GM12892 (cell line): ENCODE measurements at regions not wholly inside any gene's neighbourhood (a gene's known extent, or its start where the extent isn't known, plus 50 kb on each side); places are given as distances from the start of the nearest gene placed in this dataset.

Experiments
- DNase-seq: peaks from one replicate; pipeline ENCODE4 v3.0.0; 2011; ENCODE audit not compliant: insufficient read length
- FAIRE-seq: peaks from 2 replicates; lab custom pipeline; 2011; peaks lifted over from hg19 to GRCh38; lab: Jason Lieb, UNC
- POLR2A ChIP-seq: IDR thresholded peaks from 2 replicates; pipeline ENCODE4 v1.6.1; 2011; ENCODE audit warnings: low read depth, low read length, control low read depth
- POLR2AphosphoS5 ChIP-seq: IDR thresholded peaks from 2 replicates; pipeline ENCODE4 v1.6.1; 2011; ENCODE audit warnings: low read depth, low read length, control low read depth
- TAF1 ChIP-seq: IDR thresholded peaks from 2 replicates; pipeline ENCODE4 v1.6.1; 2011; ENCODE audit warnings: low read depth, mild to moderate bottlenecking, control low read depth, low read length, borderline replicate concordance

- no peak for DNase-seq
- FAIRE-seq = no peak
- TF ChIP-seq POLR2A (no peak), POLR2AphosphoS5 (no peak), TAF1 (no peak)
Observed at GRCh38 chr2:136468799-136469369, 296.5 kb upstream of the THSD7B start.

DNA sequence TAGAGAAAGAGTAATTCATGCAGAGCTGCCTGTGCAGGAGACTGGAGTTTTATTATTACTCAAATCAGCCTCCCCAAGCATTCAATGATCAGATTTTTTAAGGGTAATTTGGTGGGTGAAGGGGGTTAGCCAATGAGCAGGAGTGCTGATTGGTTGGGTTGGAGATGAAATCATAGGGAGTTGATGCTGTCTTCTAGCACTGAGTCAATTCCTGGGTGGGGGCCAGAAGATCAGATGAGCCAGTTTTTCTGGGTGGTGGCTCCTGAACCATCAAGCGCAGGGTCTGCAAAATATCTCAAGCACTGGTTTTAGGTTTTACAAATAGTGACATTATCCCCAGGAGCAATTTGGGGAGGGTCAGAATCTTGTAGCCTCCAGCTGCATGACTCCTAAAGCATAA, 312.8 kb upstream of the THSD7B start:
- FAIRE-seq (no peak), DNase-seq (no peak)
- TF ChIP-seq POLR2A (no peak), POLR2AphosphoS5 (no peak), TAF1 (no peak)

- DNase-seq (no peak), FAIRE-seq (no peak)
- TF ChIP-seq TAF1 (no peak), POLR2AphosphoS5 (no peak), POLR2A (no peak)
Observed at GRCh38 chr2:136448986-136449780, 316.2 kb upstream of the THSD7B start.

DNA sequence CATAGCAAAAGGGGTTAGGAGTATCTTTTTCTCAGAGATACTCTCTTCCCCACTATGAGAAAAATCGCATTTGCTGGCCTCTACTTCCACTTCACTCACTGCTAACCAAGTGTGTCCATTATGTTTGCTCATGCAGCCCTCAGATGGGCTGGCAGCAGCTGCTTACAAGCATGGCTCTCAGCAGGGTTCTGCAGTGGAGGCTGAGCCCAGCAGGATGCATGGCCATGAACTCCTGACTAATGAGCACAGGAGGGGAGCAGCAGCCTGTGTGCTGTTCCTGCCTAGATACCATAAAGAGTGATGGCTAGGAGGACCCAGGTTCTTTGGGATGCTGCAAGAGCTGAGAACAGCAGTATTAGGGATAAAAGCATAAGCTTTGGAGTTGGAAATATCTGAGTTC, 316.9 kb upstream of the THSD7B start:
- TF ChIP-seq TAF1 (no peak), POLR2AphosphoS5 (no peak), POLR2A (no peak)
- FAIRE-seq = no peak
- no peak for DNase-seq

- no peak for DNase-seq
- TF ChIP-seq TAF1 = no peak
- no peak for TF ChIP-seq POLR2A
- no peak for TF ChIP-seq POLR2AphosphoS5
- FAIRE-seq = no peak
Observed at GRCh38 chr2:136444323-136444722, 321.0 kb upstream of the THSD7B start.

DNA sequence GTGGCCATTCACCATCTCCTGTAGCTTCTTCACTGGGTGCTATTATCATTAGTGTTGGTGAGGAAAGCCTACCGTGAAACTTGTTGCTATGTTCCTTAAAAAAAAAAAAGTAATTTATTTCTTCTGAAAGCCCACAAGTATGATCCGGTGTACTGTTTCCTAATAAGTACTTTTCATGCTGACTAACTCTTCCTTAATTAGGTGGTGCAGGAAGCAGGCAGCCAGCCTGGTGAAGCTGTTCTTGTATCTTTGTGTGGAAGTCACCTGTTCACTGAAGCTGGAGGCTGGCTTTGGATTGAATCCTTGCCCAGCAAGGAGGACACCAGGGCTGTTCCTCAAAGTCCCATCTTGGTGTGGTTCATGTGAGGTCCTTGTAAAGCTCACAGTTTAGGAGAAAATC, 321.7 kb upstream of the THSD7B start:
- DNase-seq (no peak), FAIRE-seq (no peak)
- TF ChIP-seq TAF1 = no peak
- no peak for TF ChIP-seq POLR2AphosphoS5
- no peak for TF ChIP-seq POLR2A

DNA sequence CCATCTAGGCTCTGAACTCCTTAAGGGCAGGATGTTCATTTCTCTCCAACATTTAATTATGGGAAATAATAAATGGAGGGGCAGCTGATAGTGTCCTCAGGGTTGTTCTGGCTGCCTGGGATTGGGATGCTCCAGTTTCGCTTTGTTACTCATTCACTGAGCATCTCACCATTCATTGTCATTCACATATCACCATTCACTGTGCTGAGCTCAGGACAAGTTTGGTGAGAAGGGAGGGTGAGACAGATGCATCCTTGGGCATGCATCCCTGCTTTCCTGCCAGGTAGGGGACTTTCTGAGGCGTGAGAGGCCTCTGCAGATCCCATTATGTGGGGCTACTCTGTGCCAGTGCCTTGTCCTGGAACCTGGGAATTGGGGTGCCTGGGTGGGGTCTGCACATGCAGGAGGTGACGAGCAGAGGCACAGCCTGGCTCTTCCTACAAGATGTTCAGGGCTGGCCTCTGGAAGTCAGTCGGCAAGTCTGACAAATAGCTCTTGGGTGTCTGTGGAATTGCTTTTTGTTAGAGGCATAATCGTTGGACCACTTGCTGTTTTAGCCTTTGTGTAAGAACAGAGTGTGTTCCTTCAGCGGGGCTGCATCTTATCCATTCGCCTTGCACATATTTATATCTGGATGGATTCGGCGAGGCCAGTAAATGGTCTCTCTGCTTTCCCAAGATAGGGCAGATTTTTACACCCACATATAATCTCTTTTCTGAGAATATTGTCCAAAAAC, 323.2 kb upstream of the THSD7B start:
- no peak for TF ChIP-seq POLR2AphosphoS5
- no peak for TF ChIP-seq POLR2A
- TF ChIP-seq TAF1 = no peak
- DNase-seq = no peak
- FAIRE-seq = no peak

DNA sequence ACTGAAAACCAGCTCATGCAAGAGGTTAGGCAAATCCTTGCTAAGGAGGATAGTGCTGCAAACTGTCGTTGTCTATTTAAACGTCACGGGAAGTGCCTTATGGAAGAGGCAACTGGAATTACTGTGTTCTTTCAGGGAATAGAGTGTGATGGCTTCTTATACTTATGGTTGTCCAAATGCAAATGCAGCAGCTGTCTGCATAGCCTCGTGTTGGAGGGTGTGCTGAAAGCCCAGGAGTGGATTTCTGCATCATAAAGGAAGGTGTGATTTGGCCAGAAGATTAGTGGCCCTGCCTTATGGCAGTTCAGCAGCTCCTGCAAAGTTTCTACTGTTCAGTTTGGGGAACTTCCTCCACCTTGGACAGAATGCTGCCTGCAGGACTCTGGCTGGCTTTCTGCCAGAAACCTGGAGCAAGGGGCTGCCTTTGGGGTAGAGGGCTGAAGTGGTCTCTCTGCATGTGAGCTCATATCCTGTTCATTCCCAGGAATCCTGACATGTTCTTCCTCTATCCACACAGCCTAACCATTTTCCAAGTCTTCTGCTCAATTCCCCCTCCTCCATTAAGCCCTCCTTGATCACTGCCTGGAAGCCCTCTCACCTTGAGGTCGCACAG, 321.2 kb upstream of the CXCR4 start:
- DNase-seq = no peak
- TF ChIP-seq POLR2AphosphoS5 (no peak), POLR2A (no peak), TAF1 (no peak)
- no peak for FAIRE-seq

GRCh38 chr2:136437461-136437860, 319.5 kb upstream of the CXCR4 start:
- no peak for DNase-seq
- TF ChIP-seq POLR2AphosphoS5 (no peak), POLR2A (no peak), TAF1 (no peak)

GRCh38 chr2:136436936-136437335, 319.0 kb upstream of the CXCR4 start:
- no peak for TF ChIP-seq TAF1
- TF ChIP-seq POLR2A = no peak
- no peak for TF ChIP-seq POLR2AphosphoS5
- DNase-seq = no peak
- FAIRE-seq = no peak

More at GRCh38 chr2:136437461-136437860, 319.5 kb upstream of the CXCR4 start:
- FAIRE-seq = no peak

GRCh38 chr2:136434251-136434715, 316.3 kb upstream of the CXCR4 start:
- no peak for FAIRE-seq
- no peak for TF ChIP-seq TAF1
- no peak for TF ChIP-seq POLR2A
- TF ChIP-seq POLR2AphosphoS5 = no peak
- DNase-seq = no peak
